H1 (cell line): ENCODE measurements at regions not wholly inside any gene's neighbourhood (a gene's known extent, or its start where the extent isn't known, plus 50 kb on each side); places are given as distances from the start of the nearest gene placed in this dataset.

ENCODE experiments used
- CTCF ChIA-PET: fragments of 300-600 bp; sonication (Branson Sonifier 250); formaldehyde crosslinking; loops from one replicate; lab custom pipeline; 2021; ENCODE audit not compliant: partially characterized antibody; lab: Charles Lee
- POLR2A ChIA-PET: fragments of 300-600 bp; sonication (Branson Sonifier 250); formaldehyde crosslinking; loops from one replicate; lab custom pipeline; 2021; ENCODE audit warnings: inconsistent platforms; ENCODE audit not compliant: partially characterized antibody; lab: Charles Lee
- DNase-seq, 2 experiments: peaks; one replicate each; pipeline versions ENCODE4 v3.0.0 to v3.0.0-alpha.2; 2010 to 2022; ENCODE audit warnings: low spot score in 2 of 2, low read depth in 1 of 2, mixed read lengths in 1 of 2
- FAIRE-seq: peaks from 2 replicates; lab custom pipeline; 2011; peaks lifted over from hg19 to GRCh38; lab: Jason Lieb, UNC
- H2AFZ ChIP-seq: 2 replicates; pipeline ENCODE4 v1.8.1; 2012; ENCODE audit warnings: low read length, inconsistent platforms
- H2AK5ac ChIP-seq: 2 replicates; pipeline ENCODE4 v1.6.1; 2013; ENCODE audit warnings: low read depth, low read length
- H2BK120ac ChIP-seq: replicated peaks from 2 replicates; pipeline ENCODE3; 2013; ENCODE audit warnings: low read depth, low read length, inconsistent platforms
- H2BK12ac ChIP-seq: 2 replicates; pipeline ENCODE4 v1.6.1; 2013; ENCODE audit warnings: low read depth, low read length
- H2BK15ac ChIP-seq: 2 replicates; pipeline ENCODE4 v1.6.1; 2013; ENCODE audit warnings: low read length
- H2BK20ac ChIP-seq: 2 replicates; pipeline ENCODE4 v1.6.1; 2013; ENCODE audit warnings: low read length
- H2BK5ac ChIP-seq: 2 replicates; pipeline ENCODE4 v1.6.1; 2013; ENCODE audit warnings: low read depth, low read length
- H3K14ac ChIP-seq: 2 replicates; pipeline ENCODE4 v1.6.1; 2013; ENCODE audit warnings: inconsistent platforms; ENCODE audit not compliant: insufficient read length
- H3K18ac ChIP-seq: 2 replicates; pipeline ENCODE4 v1.6.1; 2013; ENCODE audit warnings: low read length; ENCODE audit errors: extremely low read depth
- H3K23ac ChIP-seq: 2 replicates; pipeline ENCODE4 v1.6.1; 2013; ENCODE audit warnings: inconsistent platforms; ENCODE audit not compliant: insufficient read length
- H3K23me2 ChIP-seq: 2 replicates; pipeline ENCODE4 v1.6.1; 2013; ENCODE audit warnings: low read depth, low read length
- H3K27ac ChIP-seq: 2 replicates; pipeline ENCODE4 v1.6.1; 2011; ENCODE audit warnings: low read depth, low read length, inconsistent platforms
- H3K27me3 ChIP-seq, 4 experiments: replicated peaks in 1 of 4; 1 replicate in 1 of 4; 2 replicates in 3 of 4; pipeline versions ENCODE4 v1.6.1 to v1.8.1; 2011 to 2013; ENCODE audit warnings: low read length in 3 of 4, mild to moderate bottlenecking in 3 of 4, inconsistent platforms in 2 of 4, mixed read lengths in 2 of 4, moderate library complexity in 1 of 4; ENCODE audit not compliant: control insufficient read depth in 3 of 4, insufficient read depth in 3 of 4; ENCODE audit errors: extremely low read depth in 1 of 4
- H3K36me3 ChIP-seq, 4 experiments: 2 replicates each; pipeline versions ENCODE4 v1.6.1 to v1.8.1; 2011 to 2013; ENCODE audit warnings: mild to moderate bottlenecking in 4 of 4, low read length in 3 of 4, moderate library complexity in 2 of 4, control low read depth in 1 of 4, inconsistent platforms in 1 of 4; ENCODE audit not compliant: insufficient read depth in 4 of 4, control insufficient read depth in 2 of 4
- H3K4ac ChIP-seq: replicated peaks from 2 replicates; pipeline ENCODE3; 2013; ENCODE audit warnings: low read length, low read depth, mixed read lengths, inconsistent platforms; ENCODE audit not compliant: insufficient read length
- H3K4me1 ChIP-seq, 4 experiments: replicated peaks in 1 of 4; 1 replicate in 1 of 4; 2 replicates in 3 of 4; pipeline versions ENCODE4 v1.6.1 to v1.8.1; 2011 to 2013; ENCODE audit warnings: low read length in 3 of 4, inconsistent platforms in 2 of 4, mixed read lengths in 1 of 4; ENCODE audit not compliant: insufficient read depth in 4 of 4, control insufficient read depth in 3 of 4
- H3K4me2 ChIP-seq, 2 experiments: 2 replicates each; pipeline versions ENCODE4 v1.6.1 to v1.8.1; 2011 to 2013; ENCODE audit warnings: low read depth in 2 of 2, low read length in 2 of 2, control low read depth in 1 of 2, inconsistent platforms in 1 of 2, mild to moderate bottlenecking in 1 of 2; ENCODE audit not compliant: insufficient read depth in 1 of 2
- H3K4me3 ChIP-seq, 4 experiments: fragments of 200-600, 300-600 bp in 1 of 4; sonication (generic), shearing (Covaris generic), sonication (Bioruptor Twin) in 1 of 4; 2 replicates each; pipeline versions ENCODE4 v1.5.1 to v1.8.1; 2011 to 2016; ENCODE audit warnings: low read length in 4 of 4, low read depth in 3 of 4, control low read depth in 2 of 4, inconsistent platforms in 2 of 4, mild to moderate bottlenecking in 2 of 4, mixed read lengths in 1 of 4, moderate library complexity in 1 of 4; ENCODE audit not compliant: insufficient read depth in 2 of 4; ENCODE audit errors: extremely low read depth in 1 of 4
- H3K56ac ChIP-seq: replicated peaks from 2 replicates; pipeline ENCODE3; 2013; ENCODE audit warnings: low read depth, mild to moderate bottlenecking, mixed read lengths, low read length, inconsistent platforms; ENCODE audit not compliant: insufficient read length
- H3K79me1 ChIP-seq: 2 replicates; pipeline ENCODE4 v1.6.1; 2013; ENCODE audit warnings: low read depth, low read length, control low read depth
- H3K79me2 ChIP-seq, 2 experiments: 2 replicates each; pipeline versions ENCODE4 v1.6.1 to v1.8.1; 2012 to 2013; ENCODE audit warnings: low read length in 2 of 2, mild to moderate bottlenecking in 2 of 2, inconsistent platforms in 1 of 2; ENCODE audit not compliant: insufficient read depth in 2 of 2, control insufficient read depth in 1 of 2
- H3K9ac ChIP-seq, 4 experiments: replicated peaks in 1 of 4; 1 replicate in 1 of 4; 2 replicates in 3 of 4; pipeline versions ENCODE4 v1.6.1 to v1.8.1; 2011 to 2013; ENCODE audit warnings: low read depth in 3 of 4, low read length in 3 of 4, control low read depth in 2 of 4, mild to moderate bottlenecking in 2 of 4, moderate library complexity in 2 of 4, inconsistent platforms in 1 of 4; ENCODE audit errors: extremely low read depth in 1 of 4
- H3K9me3 ChIP-seq, 2 experiments: 2 replicates each; pipeline versions ENCODE4 v1.6.1 to v1.8.1; 2012 to 2013; ENCODE audit warnings: mild to moderate bottlenecking in 2 of 2, moderate library complexity in 2 of 2, control low read depth in 1 of 2, inconsistent platforms in 1 of 2, low read depth in 1 of 2, low read length in 1 of 2, mixed read lengths in 1 of 2; ENCODE audit not compliant: insufficient read depth in 2 of 2
- H4K20me1 ChIP-seq, 2 experiments: replicated peaks in 1 of 2; 2 replicates each; pipeline versions ENCODE3 to v1.8.1; 2011 to 2013; ENCODE audit warnings: inconsistent platforms in 2 of 2, low read length in 2 of 2, mild to moderate bottlenecking in 1 of 2; ENCODE audit not compliant: insufficient read depth in 2 of 2, control insufficient read depth in 1 of 2
- H4K5ac ChIP-seq: 2 replicates; pipeline ENCODE4 v1.6.1; 2013; ENCODE audit warnings: low read length, low read depth, mixed read lengths, inconsistent platforms; ENCODE audit not compliant: insufficient read length
- H4K8ac ChIP-seq: 2 replicates; pipeline ENCODE4 v1.8.0; 2013; ENCODE audit warnings: mild to moderate bottlenecking, moderate library complexity, low read length, inconsistent platforms; ENCODE audit not compliant: insufficient read depth; ENCODE audit errors: extremely low read depth
- H4K91ac ChIP-seq: replicated peaks from 2 replicates; pipeline ENCODE3; 2013; ENCODE audit warnings: low read length, mixed read lengths, inconsistent platforms; ENCODE audit not compliant: insufficient read length
- ATF2 ChIP-seq: IDR thresholded peaks from 2 replicates; pipeline ENCODE4 v1.6.1; 2012; ENCODE audit warnings: low read length, inconsistent platforms
- CEBPB ChIP-seq: IDR thresholded peaks from 2 replicates; pipeline ENCODE4 v1.6.1; 2012; ENCODE audit warnings: low read depth, low read length
- CTBP2 ChIP-seq: IDR thresholded peaks from 2 replicates; pipeline ENCODE4 v1.7.0; 2011; ENCODE audit warnings: borderline replicate concordance, mild to moderate bottlenecking, moderate library complexity, mixed read lengths, low read length; ENCODE audit not compliant: insufficient read depth, insufficient read length
- KDM1A ChIP-seq: fragments of 200-600, 300-600 bp; sonication (generic); IDR thresholded peaks from 2 replicates; pipeline ENCODE4 v1.7.1; 2016; ENCODE audit warnings: mild to moderate bottlenecking, low read length, borderline replicate concordance
- MAFK ChIP-seq: IDR thresholded peaks from 2 replicates; pipeline ENCODE4 v1.6.1; 2012; ENCODE audit warnings: low read depth, mild to moderate bottlenecking, improper control_type of control experiment, low read length
- POLR2AphosphoS5 ChIP-seq: IDR thresholded peaks from 2 replicates; pipeline ENCODE4 v1.6.1; 2011; ENCODE audit warnings: low read depth, low read length
- SIX5 ChIP-seq: IDR thresholded peaks from 2 replicates; pipeline ENCODE4 v1.6.1; 2011; ENCODE audit warnings: mild to moderate bottlenecking, low read depth, low read length
- SP2 ChIP-seq: IDR thresholded peaks from 2 replicates; pipeline ENCODE4 v1.6.1; 2012; ENCODE audit warnings: mild to moderate bottlenecking, low read length, inconsistent platforms
- SP4 ChIP-seq: IDR thresholded peaks from 2 replicates; pipeline ENCODE4 v1.6.1; 2012; ENCODE audit warnings: low read length, inconsistent platforms
- TBP ChIP-seq: IDR thresholded peaks from 2 replicates; pipeline ENCODE4 v1.6.1; 2011; ENCODE audit warnings: low read depth, low read length, improper control_type of control experiment
- YY1 ChIP-seq: IDR thresholded peaks from 2 replicates; pipeline ENCODE4 v1.6.1; 2011; ENCODE audit warnings: low read depth, mild to moderate bottlenecking, low read length
- WGBS, 2 experiments: shearing (Covaris generic) in 1 of 2; methylation state at CpG; one replicate each; pipeline versions ENCODE4 v1.1.6 to v1.1.7; 2013 to 2015; ENCODE audit warnings: low lambda C conversion rate in 2 of 2, mixed read lengths in 2 of 2, inconsistent platforms in 1 of 2, low coverage in 1 of 2, missing lambda C conversion rate in 1 of 2; ENCODE audit not compliant: insufficient replicate concordance in 2 of 2, insufficient coverage in 1 of 2, insufficient read length in 1 of 2; ENCODE audit errors: extremely low coverage in 1 of 2, missing lambda C conversion rate in 1 of 2; 5-methylcytosine and 5-hydroxymethylcytosine counted together

- Histone ChIP-seq H3K4me1 (peaks cover 0 to 10% (median under 1%) of the 10 kb centered on the region in 4 experiments; a peak in 1 of 7 replicates), H3K4me3 (no peak overlapping the region), H3K27me3 (no peaks in the 10 kb centered on the region), H3K14ac (no peak overlapping the region), H2AFZ (no peak overlapping the region), H3K23ac (no peak overlapping the region), H3K4me2 (no peak overlapping the region), H2BK5ac (no peak overlapping the region), H2BK12ac (no peak overlapping the region), H3K9ac (no peak overlapping the region), H4K5ac (no peak overlapping the region), H3K27ac (no peak overlapping the region), H3K4ac (no peak overlapping the region), H3K36me3 (no peaks in the 10 kb centered on the region), H4K20me1 (peaks cover 0 to 2% of the 10 kb centered on the region in 2 experiments), H3K79me1 (peaks cover 2% of the 10 kb centered on the region; the same call in 1 of the 2 replicates), H4K91ac (no peak overlapping the region), H2BK15ac (no peak overlapping the region), H2AK5ac (no peak overlapping the region), H3K18ac (no peak overlapping the region), H4K8ac (no peak overlapping the region), H3K23me2 (no peaks in the 10 kb centered on the region), H2BK120ac (no peak overlapping the region), H3K9me3 (no peaks in the 10 kb centered on the region), H3K56ac (no peak overlapping the region), H2BK20ac (no peak overlapping the region), H3K79me2 (no peaks in the 10 kb centered on the region; a peak in 1 of 4 replicates)
- no peak for FAIRE-seq
- TF ChIP-seq SIX5 (no peak), POLR2AphosphoS5 (no peak), SP2 (no peak), TBP (no peak), YY1 (no peak), MAFK (no peak), SP4 (no peak), CTBP2 (no peak), ATF2 (no peak), KDM1A (no peak), CEBPB (no peak)
- no peak for DNase-seq
- CTCF ChIA-PET = interaction anchor here (0.6 to 4.0 kb wide), 9 partner anchors 9 to 101 kb away, joined by 3 to 25 read pairs (median 8); no protein-coding TSS in a partner anchor
- WGBS, 2 experiments = 86% methylated on average over 10 of the region's 10 CpGs; no CpG with 5 or more reads in 1 of the 2 experiments
- POLR2A ChIA-PET = no interaction called here
Observed at GRCh38 chr7:130995252-130996081, 261.5 kb upstream of the KLF14 start.
